Cardiac fibroblast (primary cell): ENCODE measurements at regions not wholly inside any gene's neighbourhood (a gene's known extent, or its start where the extent isn't known, plus 50 kb on each side); places are given as distances from the start of the nearest gene placed in this dataset.

Experiments
- DNase-seq, 2 donors: peaks; one replicate each; pipeline versions ENCODE4 v3.0.0 to v3.0.0-alpha.2; 2010; ENCODE audit warnings: low read depth in 2 of 2
- H3K4me3 ChIP-seq, 2 donors: replicated peaks in 1 of 2; 1 replicate in 1 of 2; 2 replicates in 1 of 2; pipeline ENCODE4 v1.5.1; 2011; ENCODE audit warnings: low read depth in 2 of 2, low read length in 2 of 2, mild to moderate bottlenecking in 2 of 2, moderate library complexity in 1 of 2
- CTCF ChIP-seq: IDR thresholded peaks from one replicate; pipeline ENCODE4 v1.5.1; 2011; ENCODE audit warnings: low read depth, mild to moderate bottlenecking, low read length, inconsistent platforms

GRCh38 chr3:145219355-145220235 is 941.4 kb downstream of the PLOD2 start:
- no peak overlapping the region for H3K4me3 ChIP-seq
- DNase-seq, result no peak
- TF ChIP-seq CTCF, result no peak

DNA sequence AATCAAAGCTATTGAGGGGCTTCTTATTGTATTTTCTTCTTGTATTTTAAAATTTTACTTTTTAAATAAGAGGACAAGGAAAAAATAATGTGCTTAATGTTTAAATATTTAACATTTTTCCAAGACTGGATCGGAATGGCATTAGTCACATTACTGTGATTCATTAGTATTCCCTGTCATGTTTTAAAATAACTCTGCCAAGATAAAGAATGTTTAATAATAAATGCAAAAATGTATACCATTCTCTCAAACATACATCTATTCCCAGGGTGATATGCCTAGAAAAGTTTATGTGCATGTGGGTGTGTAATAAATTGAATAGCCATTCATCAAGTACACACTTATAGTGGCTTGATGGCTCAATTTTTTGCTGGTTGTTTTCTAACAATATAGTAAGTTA is 936.1 kb downstream of the PLOD2 start:
- no peak overlapping the region for H3K4me3 ChIP-seq
- no peak for TF ChIP-seq CTCF
- DNase-seq, result no peak

DNA sequence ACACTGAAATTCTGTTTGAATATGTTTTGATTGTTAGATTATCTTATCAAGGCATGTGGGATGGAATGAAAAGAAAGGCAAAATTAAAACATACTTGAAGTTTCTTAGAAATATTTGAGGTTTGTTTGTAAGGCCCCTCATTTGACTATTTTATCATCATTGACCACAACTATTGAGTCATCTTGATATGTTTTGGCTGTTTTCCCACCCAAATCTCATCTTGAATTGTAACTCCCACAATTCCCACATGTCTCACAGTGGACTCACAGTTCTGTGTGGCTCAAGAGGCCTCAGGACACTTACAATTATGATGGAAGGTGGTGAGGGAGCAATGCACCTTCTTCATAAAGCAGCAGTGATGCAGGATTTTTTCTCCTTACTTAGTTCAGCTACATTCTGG is 917.1 kb downstream of the PLOD2 start:
- no peak overlapping the region for H3K4me3 ChIP-seq
- DNase-seq, result peak; percentile 78 to 85
- no peak for TF ChIP-seq CTCF

GRCh38 chr3:145244327-145244726 is 916.7 kb downstream of the PLOD2 start:
- no peak for TF ChIP-seq CTCF
- DNase-seq, result no peak
- H3K4me3 ChIP-seq, result no peak overlapping the region

DNA sequence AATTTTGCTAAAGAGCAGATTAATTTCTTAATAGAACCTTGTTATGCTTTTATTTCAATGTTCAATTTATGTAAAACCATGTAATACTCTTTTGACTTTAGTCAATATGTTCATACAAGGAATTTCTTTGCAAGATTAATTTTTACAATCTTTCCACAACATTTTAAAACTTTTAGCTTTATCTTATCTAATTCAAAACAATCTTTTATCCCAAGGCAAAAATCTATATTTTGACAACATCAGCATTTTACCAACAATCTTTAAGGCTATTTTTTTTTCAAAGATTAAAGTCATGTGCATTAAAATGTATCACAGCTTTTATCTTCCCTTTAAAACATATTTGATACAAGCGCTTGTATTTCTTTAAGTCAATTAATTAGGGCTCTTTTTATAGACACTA is 914.7 kb downstream of the PLOD2 start:
- DNase-seq, result no peak
- TF ChIP-seq CTCF, result no peak

DNA sequence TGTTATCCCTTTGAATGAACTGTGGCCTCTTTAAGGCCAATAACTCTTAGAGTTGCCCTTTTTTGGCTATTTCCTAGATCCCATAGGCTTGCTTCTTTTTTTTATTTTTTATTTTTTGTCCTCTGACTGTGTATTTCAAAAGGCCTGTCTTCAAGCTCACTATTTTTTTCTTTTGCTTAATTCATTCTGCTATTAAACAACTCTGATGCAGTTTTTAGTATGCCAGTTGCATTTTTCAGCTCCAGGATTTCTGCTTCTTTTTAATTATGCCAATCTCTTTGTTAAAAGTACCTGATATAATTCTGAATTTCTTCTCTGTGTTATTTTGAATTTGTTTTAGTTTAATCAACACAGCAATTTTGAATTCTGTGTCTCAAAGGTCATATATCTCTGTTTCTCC is 912.1 kb downstream of the PLOD2 start:
- no peak for TF ChIP-seq CTCF
- no peak for DNase-seq
- H3K4me3 ChIP-seq, result no peak overlapping the region

More for the DNA sequence above, 914.7 kb downstream of the PLOD2 start:
- no peak overlapping the region for H3K4me3 ChIP-seq
